IMR-90 (cell line): ENCODE measurements at regions not wholly inside any gene's neighbourhood (a gene's known extent, or its start where the extent isn't known, plus 50 kb on each side); places are given as distances from the start of the nearest gene placed in this dataset.

Source experiments
- ATAC-seq: fragments of 200-7000 bp; cut with Tn5 transposase; 2 replicates; pipeline ENCODE4 v1.9.1; 2020; ENCODE audit warnings: low read depth, mild to moderate bottlenecking, moderate library complexity
- BruUV-seq: library from RNA; stranded (reverse); fragments of 400-500 nt; replicated peaks from 2 replicates; lab custom pipeline; 2021; lab: Mats Ljungman, UMichigan
- CTCF ChIA-PET: fragments of 300-600 bp; formaldehyde crosslinking; extraction: SDS; loops from one replicate; lab custom pipeline; 2021; ENCODE audit warnings: antibody characterized with exemption; lab: Yijun Ruan, JAX
- POLR2A ChIA-PET: fragments of 300-600 bp; sonication (Branson Sonifier 250); formaldehyde crosslinking; loops from one replicate; lab custom pipeline; 2022; ENCODE audit warnings: antibody characterized with exemption; ENCODE audit not compliant: unreplicated experiment; lab: Charles Lee
- DNase-seq: peaks from one replicate; pipeline ENCODE4 v3.0.0; 2013
- H2AFZ ChIP-seq: replicated peaks from 2 replicates; pipeline ENCODE3; 2013; ENCODE audit warnings: low read length, mild to moderate bottlenecking; ENCODE audit not compliant: poor library complexity
- H2AK5ac ChIP-seq: 2 replicates; pipeline ENCODE4 v1.6.1; 2013; ENCODE audit warnings: low read depth, low read length, inconsistent platforms
- H2AK9ac ChIP-seq: replicated peaks from 2 replicates; pipeline ENCODE3; 2013; ENCODE audit warnings: mild to moderate bottlenecking, low read depth, low read length, moderate library complexity; ENCODE audit not compliant: poor library complexity
- H2BK120ac ChIP-seq: 2 replicates; pipeline ENCODE4 v1.6.1; 2013; ENCODE audit warnings: low read depth, low read length, inconsistent platforms
- H2BK15ac ChIP-seq: 3 replicates; pipeline ENCODE4 v1.6.1; 2013; ENCODE audit warnings: low read depth, low read length, inconsistent platforms
- H2BK20ac ChIP-seq: 2 replicates; pipeline ENCODE4 v1.6.1; 2013; ENCODE audit warnings: low read depth, mild to moderate bottlenecking, inconsistent platforms, low read length, moderate library complexity
- H2BK5ac ChIP-seq: 2 replicates; pipeline ENCODE4 v1.6.1; 2013; ENCODE audit warnings: mild to moderate bottlenecking, low read depth, low read length, inconsistent platforms; ENCODE audit not compliant: poor library complexity, severe bottlenecking
- H3K14ac ChIP-seq: replicated peaks from 2 replicates; pipeline ENCODE4 v1.6.1; 2013; ENCODE audit warnings: low read depth, low read length, inconsistent platforms
- H3K18ac ChIP-seq: 2 replicates; pipeline ENCODE4 v1.6.1; 2013; ENCODE audit warnings: low read depth, low read length, control low read depth
- H3K23ac ChIP-seq: 2 replicates; pipeline ENCODE4 v1.6.1; 2013; ENCODE audit warnings: low read depth, low read length, inconsistent platforms
- H3K27ac ChIP-seq: 2 replicates; pipeline ENCODE4 v1.5.1; 2013; ENCODE audit warnings: mild to moderate bottlenecking, control low read depth, low read length; ENCODE audit not compliant: insufficient read depth
- H3K27me3 ChIP-seq: 2 replicates; pipeline ENCODE4 v1.6.1; 2013; ENCODE audit warnings: low read length; ENCODE audit not compliant: control insufficient read depth, insufficient read depth
- H3K36me3 ChIP-seq: 2 replicates; pipeline ENCODE4 v1.6.1; 2013; ENCODE audit warnings: low read length, mixed read lengths; ENCODE audit not compliant: control insufficient read depth, insufficient read depth
- H3K4ac ChIP-seq: 2 replicates; pipeline ENCODE4 v1.6.1; 2013; ENCODE audit warnings: low read depth, low read length, inconsistent platforms
- H3K4me1 ChIP-seq: 2 replicates; pipeline ENCODE4 v1.6.1; 2013; ENCODE audit warnings: low read length, mixed read lengths; ENCODE audit not compliant: control insufficient read depth, insufficient read depth
- H3K4me2 ChIP-seq: 2 replicates; pipeline ENCODE4 v1.6.1; 2013; ENCODE audit warnings: low read depth, mild to moderate bottlenecking, control low read depth, low read length, moderate library complexity
- H3K4me3 ChIP-seq: 2 replicates; pipeline ENCODE4 v1.5.1; 2013; ENCODE audit warnings: low read depth, mild to moderate bottlenecking, control low read depth, low read length, moderate library complexity; ENCODE audit not compliant: insufficient read depth
- H3K56ac ChIP-seq: 2 replicates; pipeline ENCODE4 v1.6.1; 2013; ENCODE audit warnings: low read length, inconsistent platforms; ENCODE audit not compliant: insufficient read depth; ENCODE audit errors: extremely low read depth
- H3K79me1 ChIP-seq, 2 experiments: 2 replicates each; pipeline ENCODE4 v1.6.1; 2013; ENCODE audit warnings: low read length in 2 of 2, inconsistent platforms in 1 of 2, low read depth in 1 of 2
- H3K9ac ChIP-seq: 2 replicates; pipeline ENCODE4 v1.6.1; 2013; ENCODE audit warnings: low read depth, low read length, control low read depth
- H3K9me1 ChIP-seq: 2 replicates; pipeline ENCODE4 v1.6.1; 2013; ENCODE audit warnings: low read length, inconsistent platforms; ENCODE audit not compliant: insufficient read depth
- H3K9me3 ChIP-seq: 2 replicates; pipeline ENCODE4 v1.6.1; 2013; ENCODE audit warnings: low read length; ENCODE audit not compliant: control insufficient read depth, insufficient read depth
- H4K20me1 ChIP-seq: 2 replicates; pipeline ENCODE4 v1.6.1; 2013; ENCODE audit warnings: low read length, inconsistent platforms; ENCODE audit not compliant: insufficient read depth
- H4K5ac ChIP-seq: 2 replicates; pipeline ENCODE4 v1.6.1; 2013; ENCODE audit warnings: mild to moderate bottlenecking, low read depth, low read length, control low read depth
- H4K8ac ChIP-seq, 2 experiments: 2 replicates each; pipeline ENCODE4 v1.6.1; 2013; ENCODE audit warnings: low read depth in 2 of 2, low read length in 2 of 2, control low read depth in 1 of 2, inconsistent platforms in 1 of 2
- H4K91ac ChIP-seq: 2 replicates; pipeline ENCODE4 v1.6.1; 2013; ENCODE audit warnings: low read depth, low read length, inconsistent platforms; ENCODE audit not compliant: insufficient read depth
- BHLHE40 ChIP-seq: fragments of 150-350 bp; IDR thresholded peaks from 2 replicates; pipeline ENCODE4 v1.6.1; 2016; ENCODE audit warnings: mild to moderate bottlenecking, low read depth, low read length
- CEBPB ChIP-seq: IDR thresholded peaks from 2 replicates; pipeline ENCODE4 v1.6.1; 2012; ENCODE audit warnings: low read depth, low read length, improper control_type of control experiment
- CHD1 ChIP-seq: IDR thresholded peaks from 2 replicates; pipeline ENCODE4 v1.6.1; 2012; ENCODE audit warnings: low read depth, low read length, improper control_type of control experiment
- ELK1 ChIP-seq: fragments of 150-350 bp; IDR thresholded peaks from 2 replicates; pipeline ENCODE4 v1.6.1; 2016; ENCODE audit warnings: low read depth, mild to moderate bottlenecking, low read length, moderate library complexity, borderline replicate concordance
- FOS ChIP-seq: fragments of 150-350 bp; IDR thresholded peaks from 2 replicates; pipeline ENCODE4 v1.6.1; 2016; ENCODE audit warnings: low read depth, low read length
- MAFK ChIP-seq: IDR thresholded peaks from 2 replicates; pipeline ENCODE4 v1.6.1; 2012; ENCODE audit warnings: low read depth, low read length, improper control_type of control experiment
- MAZ ChIP-seq: IDR thresholded peaks from 2 replicates; pipeline ENCODE4 v1.6.1; 2012; ENCODE audit warnings: low read depth, mild to moderate bottlenecking, low read length, improper control_type of control experiment, moderate library complexity, borderline replicate concordance
- MXI1 ChIP-seq: IDR thresholded peaks from 2 replicates; pipeline ENCODE4 v1.6.1; 2012; ENCODE audit warnings: low read depth, mild to moderate bottlenecking, low read length, moderate library complexity, borderline replicate concordance
- NFE2L2 ChIP-seq: fragments of 150-350 bp; IDR thresholded peaks from 2 replicates; pipeline ENCODE4 v1.6.1; 2016; ENCODE audit warnings: low read depth, mild to moderate bottlenecking, low read length
- POLR2A ChIP-seq: IDR thresholded peaks from 2 replicates; pipeline ENCODE4 v1.6.1; 2012; ENCODE audit warnings: mild to moderate bottlenecking, low read depth, low read length
- RAD21 ChIP-seq: IDR thresholded peaks from 2 replicates; pipeline ENCODE4 v1.6.1; 2012; ENCODE audit warnings: low read length, improper control_type of control experiment
- RCOR1 ChIP-seq: IDR thresholded peaks from 2 replicates; pipeline ENCODE4 v1.6.1; 2012; ENCODE audit warnings: mild to moderate bottlenecking, low read length, improper control_type of control experiment; ENCODE audit not compliant: insufficient replicate concordance
- RFX5 ChIP-seq: IDR thresholded peaks from 2 replicates; pipeline ENCODE4 v1.8.0; 2012; ENCODE audit warnings: low read depth, mild to moderate bottlenecking, low read length, moderate library complexity
- SMC3 ChIP-seq: fragments of 150-350 bp; IDR thresholded peaks from 2 replicates; pipeline ENCODE4 v1.6.1; 2016; ENCODE audit warnings: low read depth, mild to moderate bottlenecking, antibody characterized with exemption, low read length, moderate library complexity
- USF2 ChIP-seq: fragments of 150-350 bp; IDR thresholded peaks from 2 replicates; pipeline ENCODE4 v1.6.1; 2017; ENCODE audit warnings: mild to moderate bottlenecking, antibody characterized with exemption, low read length, low read depth
- WGBS, 2 experiments: methylation state at CpG; one replicate each; pipeline versions ENCODE4 v1.1.5 to v1.1.7; 2013; ENCODE audit warnings: missing lambda C conversion rate in 2 of 2; ENCODE audit not compliant: insufficient read length in 1 of 2; ENCODE audit errors: extremely low coverage in 2 of 2; 5-methylcytosine and 5-hydroxymethylcytosine counted together
- dilution Hi-C: fragments of 300-500 bp; cut with HindIII; formaldehyde crosslinking; loops from one replicate; pipeline ENCODE4 v1.14.3; 2018; ENCODE audit warnings: low sequenced_read_pairs; ENCODE audit not compliant: unreplicated experiment
- in situ Hi-C: fragments of 300-500 bp; cut with MboI; formaldehyde crosslinking; loops from 3 replicates; pipeline ENCODE4 v1.14.3; 2019; ENCODE audit warnings: low sequenced_read_pairs, inconsistent platforms, mixed read lengths
- intact Hi-C: fragments of 100-400 bp; cut with micrococcal nuclease; formaldehyde crosslinking; loops from 2 replicates; pipeline ENCODE4 v1.10.0; 2022

DNA sequence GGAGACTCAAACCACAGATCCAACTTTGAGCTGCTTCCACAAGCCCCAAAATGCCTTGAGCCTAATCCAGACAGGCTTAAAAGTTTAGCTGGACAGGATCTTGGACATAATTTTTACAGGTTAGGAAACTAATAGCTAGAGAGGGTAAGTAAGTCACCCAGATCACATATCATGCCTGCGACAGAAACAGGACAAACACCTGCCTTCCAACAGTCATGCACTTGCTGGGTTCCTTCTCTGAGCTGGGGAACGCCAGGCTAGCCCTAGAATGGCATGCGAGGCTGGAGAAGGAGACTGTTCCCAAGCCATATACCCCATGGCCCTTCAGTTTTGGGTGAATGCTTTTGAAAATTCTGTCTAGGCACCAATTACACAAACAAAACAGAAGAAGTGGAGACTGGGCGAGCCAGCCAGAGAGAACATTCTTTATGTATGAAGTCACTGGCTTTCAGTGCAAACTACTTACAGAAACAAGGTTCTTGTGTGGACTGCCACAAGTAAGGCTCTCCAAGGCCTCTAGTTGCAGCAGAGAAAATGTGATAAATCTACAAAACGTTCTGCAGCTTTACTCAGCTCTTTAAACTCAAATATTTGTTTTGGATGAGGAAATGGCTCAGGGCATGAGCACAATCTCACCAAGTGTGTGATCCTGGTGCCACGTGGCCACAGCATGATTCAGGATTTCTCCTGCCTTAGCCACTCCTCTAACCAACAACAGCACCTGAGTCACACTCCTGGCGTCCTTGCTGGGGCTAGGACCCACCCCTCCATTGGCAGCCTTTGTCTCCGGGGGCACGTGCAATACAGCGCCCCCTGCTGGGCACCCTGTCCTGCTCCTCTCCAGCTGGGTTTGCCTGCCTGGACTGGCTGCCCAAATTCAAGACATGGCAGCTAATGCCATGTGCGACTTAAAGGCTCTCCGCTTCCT, 73.4 kb upstream of the UBL3 start:
- BruUV-seq: no TSS peak
- in situ Hi-C loops (loop anchor here (10.0 kb wide), 1 partner anchor 191 kb away; no protein-coding TSS in a partner anchor), dilution Hi-C loops (no loop called here), intact Hi-C loops (loop anchor here (1.0 to 5.0 kb wide), 4 partner anchors 74 to 417 kb away; partner anchors contain the start of gene UBL3)
- H3K9ac ChIP-seq: no peak overlapping the region
- H3K27ac ChIP-seq: peak overlapping the region; percentile 77
- peaks cover 0 to 3% of the 10 kb centered on the region in 2 experiments; a peak in 1 of 4 replicates for H3K79me1 ChIP-seq
- ChIA-PET POLR2A (interaction anchor here (0.6 to 1.4 kb wide), 5 partner anchors 21 to 77 kb away, joined by 3 to 8 read pairs (median 5); partner anchors contain the start of gene UBL3), CTCF (interaction anchor here (0.5 to 1.9 kb wide), 36 partner anchors 12 to 218 kb away, joined by 3 to 8 read pairs (median 3); partner anchors contain the start of gene UBL3)
- H3K4me3 ChIP-seq: no peak overlapping the region
- H3K23ac ChIP-seq: peak overlapping the region; percentile 49
- H4K91ac ChIP-seq: peak overlapping the region; percentile 78
- peak overlapping the region; percentile 94 for H2BK120ac ChIP-seq
- peak overlapping the region; percentile 73 for H2AFZ ChIP-seq
- peak overlapping the region; percentile 86 for H2AK5ac ChIP-seq
- H3K4me2 ChIP-seq: peak overlapping the region; percentile 53
- peaks cover 27% of the 10 kb centered on the region for H3K9me1 ChIP-seq
- H3K4me1 ChIP-seq: peaks cover 27% of the 10 kb centered on the region
- H3K27me3 ChIP-seq: no peaks in the 10 kb centered on the region
- 0% methylated on average over 4 of the region's 12 CpGs; no CpG with 5 or more reads in 1 of the 2 experiments for WGBS, 2 experiments
- H4K5ac ChIP-seq: peak overlapping the region; percentile 61; the same call in 1 of the 2 replicates
- peak overlapping the region; percentile 11 to 62; a peak in 3 of 4 replicates for H4K8ac ChIP-seq
- ATAC-seq: peak; percentile 83
- H2BK5ac ChIP-seq: peak overlapping the region; percentile 90
- peak overlapping the region; percentile 13; the same call in 1 of the 3 replicates for H2BK15ac ChIP-seq
- peak overlapping the region; percentile 81 for H2BK20ac ChIP-seq
- peaks cover 10% of the 10 kb centered on the region; the same call in 1 of the 2 replicates for H4K20me1 ChIP-seq
- no peaks in the 10 kb centered on the region for H3K36me3 ChIP-seq
- H3K56ac ChIP-seq: peak overlapping the region; percentile 49; the same call in 1 of the 2 replicates
- DNase-seq: peak; percentile 99
- peak overlapping the region; percentile 82 for H3K4ac ChIP-seq
- peak overlapping the region; percentile 81 for H2AK9ac ChIP-seq
- no peaks in the 10 kb centered on the region for H3K9me3 ChIP-seq
- H3K18ac ChIP-seq: peak overlapping the region; percentile 71
- H3K14ac ChIP-seq: peak overlapping the region; percentile 77
- TF ChIP-seq ELK1 (no peak), RAD21 (peak; percentile 70), MAZ (peak; percentile 45), FOS (peak; percentile 67), SMC3 (peak; percentile 71), CHD1 (no peak), MAFK (peak; percentile 58), RCOR1 (no peak), POLR2A (no peak), CEBPB (peak; percentile 65), MXI1 (peak; percentile 92; the same call in 1 of the 2 replicates), BHLHE40 (peak; percentile 98), NFE2L2 (peak; percentile 88), USF2 (peak; percentile 96), RFX5 (no peak)
